ENCODE measurements at regions not wholly inside any gene's neighbourhood (a gene's known extent, or its start where the extent isn't known, plus 50 kb on each side); places are given as distances from the start of the nearest gene placed in this dataset.

GRCh38 chr5:118778941-118779340, 209.4 kb downstream of the DTWD2 start:
- DNase-seq (ENCODE audit: insufficient read length, low spot score) (no peak), FAIRE-seq (no peak)

GRCh38 chr5:118777189-118777736, 211.1 kb downstream of the DTWD2 start:
- DNase-seq (ENCODE audit: insufficient read length, low spot score) (no peak), FAIRE-seq (no peak)

- DNase-seq (ENCODE audit: insufficient read length, low spot score) (no peak), FAIRE-seq (no peak)
Measured at GRCh38 chr5:118776755-118777154, 211.6 kb downstream of the DTWD2 start.

GRCh38 chr5:118775790-118776499, 212.4 kb downstream of the DTWD2 start:
- FAIRE-seq (no peak), DNase-seq (ENCODE audit: insufficient read length, low spot score) (no peak)

GRCh38 chr5:118768607-118769175, 219.7 kb downstream of the DTWD2 start:
- FAIRE-seq: no peak
- DNase-seq (ENCODE audit: insufficient read length, low spot score): no peak

- FAIRE-seq (no peak), DNase-seq (ENCODE audit: insufficient read length, low spot score) (no peak)
Measured at GRCh38 chr5:118762291-118762690, 226.1 kb downstream of the DTWD2 start.

- DNase-seq (ENCODE audit: insufficient read length, low spot score) (no peak), FAIRE-seq (no peak)
Measured at GRCh38 chr5:118761814-118762213, 226.5 kb downstream of the DTWD2 start.

- DNase-seq (ENCODE audit: insufficient read length, low spot score): no peak
- FAIRE-seq: no peak
Measured at GRCh38 chr5:118752969-118753368, 235.4 kb downstream of the DTWD2 start.

GRCh38 chr5:118736396-118736795, 252.0 kb downstream of the DTWD2 start:
- DNase-seq (ENCODE audit: insufficient read length, low spot score): no peak
- FAIRE-seq: no peak

- no peak for FAIRE-seq
- no peak for DNase-seq (ENCODE audit: insufficient read length, low spot score)
Measured at GRCh38 chr5:118733394-118733793, 255.0 kb downstream of the DTWD2 start.

GRCh38 chr5:118728191-118728590, 260.2 kb downstream of the DTWD2 start:
- FAIRE-seq (no peak), DNase-seq (ENCODE audit: insufficient read length, low spot score) (no peak)

- no peak for FAIRE-seq
- DNase-seq (ENCODE audit: insufficient read length, low spot score): no peak
Measured at GRCh38 chr5:118726891-118727290, 261.5 kb downstream of the DTWD2 start.

- DNase-seq (ENCODE audit: insufficient read length, low spot score) (no peak), FAIRE-seq (no peak)
Measured at GRCh38 chr5:118723021-118723338, 265.4 kb downstream of the DTWD2 start.

GRCh38 chr5:118722122-118723020, 266.0 kb downstream of the DTWD2 start:
- FAIRE-seq (no peak), DNase-seq (ENCODE audit: insufficient read length, low spot score) (no peak)

GRCh38 chr5:118711727-118712126, 276.6 kb downstream of the DTWD2 start:
- DNase-seq (ENCODE audit: insufficient read length, low spot score) (no peak), FAIRE-seq (no peak)

GRCh38 chr5:118705959-118706667, 282.2 kb downstream of the DTWD2 start:
- FAIRE-seq: no peak
- no peak for DNase-seq (ENCODE audit: insufficient read length, low spot score)

GRCh38 chr5:118703241-118703640, 285.1 kb downstream of the DTWD2 start:
- FAIRE-seq (no peak), DNase-seq (ENCODE audit: insufficient read length, low spot score) (no peak)

GRCh38 chr5:118701791-118702190, 286.6 kb downstream of the DTWD2 start:
- no peak for DNase-seq (ENCODE audit: insufficient read length, low spot score)
- FAIRE-seq: peak; percentile 26

GRCh38 chr5:118700510-118700909, 287.8 kb downstream of the DTWD2 start:
- FAIRE-seq: no peak
- no peak for DNase-seq (ENCODE audit: insufficient read length, low spot score)

GRCh38 chr5:118698774-118699173, 289.6 kb downstream of the DTWD2 start:
- no peak for FAIRE-seq

GRCh38 chr5:118696076-118696475, 292.3 kb downstream of the DTWD2 start:
- no peak for DNase-seq (ENCODE audit: insufficient read length, low spot score)
- FAIRE-seq: no peak

More at GRCh38 chr5:118698774-118699173, 289.6 kb downstream of the DTWD2 start:
- DNase-seq (ENCODE audit: insufficient read length, low spot score): no peak

Measured in HTR-8/SVneo (cell line).